GM10266 (cell line): ENCODE measurements at regions not wholly inside any gene's neighbourhood (a gene's known extent, or its start where the extent isn't known, plus 50 kb on each side); places are given as distances from the start of the nearest gene placed in this dataset.

ENCODE experiments used
- DNase-seq: peaks from one replicate; pipeline ENCODE4 v3.0.0; 2012; ENCODE audit errors: extremely low spot score
- TF ChIP-seq, protein P1 (sequence below): IDR thresholded peaks from 2 replicates; pipeline ENCODE4 v1.5.1; 2012; ENCODE audit warnings: mild to moderate bottlenecking, low read depth; ENCODE audit not compliant: control insufficient read depth, insufficient read depth; ENCODE audit errors: missing control alignments

DNA sequence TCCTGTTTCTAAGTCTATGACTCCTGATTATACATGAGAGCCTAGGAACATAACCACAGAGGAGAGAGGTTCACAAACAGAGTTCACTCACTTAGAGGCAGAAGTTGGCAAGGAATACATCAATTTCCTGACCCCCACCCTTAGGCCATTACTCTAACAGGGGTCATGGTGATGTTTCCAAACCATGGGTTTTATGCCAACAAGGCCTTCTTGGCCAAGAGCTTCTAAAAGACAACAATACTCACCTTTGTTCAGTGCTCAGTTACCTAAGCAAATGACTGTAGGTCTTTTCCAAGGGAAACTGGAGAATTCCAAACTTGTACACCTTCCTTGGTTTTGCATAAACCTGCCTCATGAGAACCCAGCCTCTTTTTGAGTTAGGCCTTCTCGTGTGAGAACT is 52.6 kb downstream of the ERICH4 start:
- DNase-seq, result no peak
- TF ChIP-seq, protein P1, sequence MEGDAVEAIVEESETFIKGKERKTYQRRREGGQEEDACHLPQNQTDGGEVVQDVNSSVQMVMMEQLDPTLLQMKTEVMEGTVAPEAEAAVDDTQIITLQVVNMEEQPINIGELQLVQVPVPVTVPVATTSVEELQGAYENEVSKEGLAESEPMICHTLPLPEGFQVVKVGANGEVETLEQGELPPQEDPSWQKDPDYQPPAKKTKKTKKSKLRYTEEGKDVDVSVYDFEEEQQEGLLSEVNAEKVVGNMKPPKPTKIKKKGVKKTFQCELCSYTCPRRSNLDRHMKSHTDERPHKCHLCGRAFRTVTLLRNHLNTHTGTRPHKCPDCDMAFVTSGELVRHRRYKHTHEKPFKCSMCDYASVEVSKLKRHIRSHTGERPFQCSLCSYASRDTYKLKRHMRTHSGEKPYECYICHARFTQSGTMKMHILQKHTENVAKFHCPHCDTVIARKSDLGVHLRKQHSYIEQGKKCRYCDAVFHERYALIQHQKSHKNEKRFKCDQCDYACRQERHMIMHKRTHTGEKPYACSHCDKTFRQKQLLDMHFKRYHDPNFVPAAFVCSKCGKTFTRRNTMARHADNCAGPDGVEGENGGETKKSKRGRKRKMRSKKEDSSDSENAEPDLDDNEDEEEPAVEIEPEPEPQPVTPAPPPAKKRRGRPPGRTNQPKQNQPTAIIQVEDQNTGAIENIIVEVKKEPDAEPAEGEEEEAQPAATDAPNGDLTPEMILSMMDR, result no peak

DNA sequence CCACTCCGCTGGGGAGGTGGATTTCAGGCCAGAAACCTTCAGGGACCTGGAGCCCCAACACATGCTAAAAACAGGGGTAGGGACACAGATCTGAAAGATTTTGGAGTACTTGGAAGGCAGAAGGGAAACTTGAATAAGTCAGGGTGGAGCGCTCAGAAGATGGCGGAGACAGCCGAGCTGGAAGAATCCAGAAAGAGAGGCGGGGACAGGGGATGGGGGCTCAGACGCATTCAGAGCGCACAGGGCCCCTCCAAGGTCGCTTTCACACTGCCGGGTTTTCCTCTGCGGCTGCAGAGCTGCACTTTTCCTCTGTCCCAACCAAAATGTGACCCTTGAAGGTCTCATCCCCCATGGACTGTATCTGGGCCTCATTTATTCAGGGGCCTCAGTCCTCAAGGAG is 56.9 kb downstream of the ERICH4 start:
- DNase-seq, result no peak
- TF ChIP-seq, protein P1, result no peak

DNA sequence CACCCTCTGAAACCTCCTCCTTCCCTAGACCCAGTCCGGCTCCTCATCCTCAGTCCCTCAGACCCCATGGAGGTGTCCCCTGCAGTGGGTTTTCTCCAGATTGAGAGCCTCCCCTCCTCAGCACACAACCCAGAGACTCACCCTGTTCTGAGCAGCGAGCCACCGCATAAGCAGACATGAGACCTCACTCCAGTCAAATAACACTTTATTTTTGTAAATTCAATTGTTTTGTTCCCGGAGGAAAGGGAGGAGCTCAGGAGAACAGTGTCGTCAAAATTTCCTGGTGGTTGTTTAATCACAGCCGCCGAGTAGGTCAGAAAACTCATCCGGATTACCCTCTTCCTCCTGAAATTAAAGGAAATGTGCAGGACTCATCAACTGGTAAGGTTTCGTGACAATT is 57.5 kb downstream of the ERICH4 start:
- TF ChIP-seq, protein P1, result no peak
- DNase-seq, result no peak

DNA sequence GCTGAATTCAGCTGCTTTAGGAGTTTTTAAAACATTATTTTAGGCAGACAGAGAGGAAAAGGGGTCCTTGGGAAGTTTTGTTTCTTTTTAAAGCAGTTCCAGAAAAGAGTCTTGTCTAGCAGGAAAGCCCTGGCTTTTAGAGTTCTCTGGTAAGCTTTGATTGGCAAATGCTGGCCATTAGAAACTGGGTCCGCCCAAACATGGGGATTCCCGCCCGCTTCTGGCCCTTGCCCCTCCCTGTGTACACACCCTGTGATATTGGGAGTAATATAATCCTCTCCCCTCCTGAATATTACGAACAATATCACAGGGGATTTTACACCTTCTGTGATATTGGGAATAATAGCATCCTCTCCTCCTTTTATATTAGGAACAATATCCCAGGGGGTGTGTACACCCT is 58.9 kb downstream of the ERICH4 start:
- no peak for DNase-seq
- TF ChIP-seq, protein P1, result no peak

DNA sequence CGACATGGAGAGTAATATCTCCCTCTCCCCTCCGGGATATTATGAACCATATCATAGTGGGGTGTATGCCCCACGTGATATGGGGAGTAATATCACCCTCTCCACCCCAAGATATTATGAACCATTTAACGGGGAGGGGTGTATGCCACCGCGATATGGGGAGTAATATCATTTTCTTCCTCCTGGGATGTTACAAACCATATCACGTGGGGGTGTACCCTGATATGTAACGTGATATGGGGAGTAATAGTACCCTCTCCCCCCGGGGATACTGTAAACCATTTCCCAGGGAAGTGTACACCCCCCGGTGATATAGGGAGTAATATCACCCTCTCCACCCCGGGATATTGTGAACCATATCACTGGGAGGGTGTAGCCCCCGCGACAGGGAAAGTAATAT is 62.1 kb downstream of the ERICH4 start:
- TF ChIP-seq, protein P1, result no peak
- DNase-seq, result no peak

DNA sequence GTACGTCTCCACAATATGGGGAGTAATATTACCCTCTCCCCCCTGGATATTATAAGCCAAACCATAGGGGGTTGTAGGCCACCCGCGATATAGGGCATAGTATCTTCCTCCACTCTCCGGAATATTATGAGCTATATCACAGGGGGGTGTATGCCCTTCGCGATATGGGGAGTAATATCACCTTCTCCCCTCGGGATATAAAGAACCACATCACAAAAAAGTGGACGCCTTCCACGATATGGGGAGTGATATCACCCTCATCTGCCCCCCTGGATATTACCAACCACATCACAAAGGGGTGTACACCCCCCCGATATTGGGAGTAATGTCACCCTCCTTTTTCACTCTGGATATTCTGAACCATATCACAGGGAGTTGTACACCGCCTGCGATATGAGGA is 65.5 kb upstream of the CEACAM21 start:
- TF ChIP-seq, protein P1, result no peak
- no peak for DNase-seq

DNA sequence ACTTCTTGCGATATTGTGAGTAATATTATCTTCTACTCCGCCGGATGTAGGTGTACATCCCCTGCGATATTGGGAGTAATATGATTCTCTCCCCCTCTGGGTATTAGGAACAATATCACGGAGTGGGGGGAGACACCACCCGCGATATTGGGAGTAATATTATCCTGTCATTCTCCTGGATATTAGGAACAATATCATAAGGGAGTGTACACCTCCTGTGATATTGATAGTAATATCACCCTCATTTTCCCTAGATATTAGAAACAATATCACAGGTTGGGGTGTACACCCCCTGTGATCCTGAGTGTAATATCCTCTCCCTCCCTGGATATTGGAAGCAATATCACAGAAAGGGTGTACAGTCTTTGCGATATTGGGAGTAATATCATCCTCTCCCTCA is 64.3 kb upstream of the CEACAM21 start:
- TF ChIP-seq, protein P1, result no peak

More for the DNA sequence above, 64.3 kb upstream of the CEACAM21 start:
- DNase-seq, result no peak
